ENCODE measurements at regions not wholly inside any gene's neighbourhood (a gene's known extent, or its start where the extent isn't known, plus 50 kb on each side); places are given as distances from the start of the nearest gene placed in this dataset.

DNA sequence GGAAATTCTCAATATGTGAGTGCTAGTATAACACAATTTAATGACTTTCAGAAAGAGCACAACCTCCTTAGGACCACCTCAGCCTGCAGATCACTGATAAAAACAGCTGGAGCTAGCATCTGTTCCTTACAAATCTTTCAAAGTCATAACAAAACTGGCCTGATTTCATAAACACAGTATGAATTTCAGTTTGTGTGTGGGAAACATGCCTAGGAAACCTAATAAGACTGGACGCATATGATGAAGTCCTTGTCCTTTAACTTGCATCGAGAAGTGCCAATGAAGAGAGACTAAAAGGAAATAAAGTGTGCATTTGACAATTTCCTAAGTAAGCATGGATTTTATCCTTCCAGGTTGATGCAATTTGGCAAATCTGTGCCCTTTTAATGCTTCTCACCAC lies 74.1 kb upstream of the KLHL14 start:
- intact Hi-C loops (cut with DNase I; ENCODE audit: low total_unique reads): no loop called here
- Histone ChIP-seq H3K9me3 (no peaks in the 10 kb centered on the region), H3K4me1 (no peaks in the 10 kb centered on the region), H3K4me3 (no peak overlapping the region), H3K27ac (no peak overlapping the region), H3K27me3 (no peaks in the 10 kb centered on the region), H3K36me3 (no peaks in the 10 kb centered on the region)
- ATAC-seq: no peak
- TF ChIP-seq POLR2A (IDR thresholded peaks at IDR 0.05): no peak
- TF ChIP-seq, protein P1, sequence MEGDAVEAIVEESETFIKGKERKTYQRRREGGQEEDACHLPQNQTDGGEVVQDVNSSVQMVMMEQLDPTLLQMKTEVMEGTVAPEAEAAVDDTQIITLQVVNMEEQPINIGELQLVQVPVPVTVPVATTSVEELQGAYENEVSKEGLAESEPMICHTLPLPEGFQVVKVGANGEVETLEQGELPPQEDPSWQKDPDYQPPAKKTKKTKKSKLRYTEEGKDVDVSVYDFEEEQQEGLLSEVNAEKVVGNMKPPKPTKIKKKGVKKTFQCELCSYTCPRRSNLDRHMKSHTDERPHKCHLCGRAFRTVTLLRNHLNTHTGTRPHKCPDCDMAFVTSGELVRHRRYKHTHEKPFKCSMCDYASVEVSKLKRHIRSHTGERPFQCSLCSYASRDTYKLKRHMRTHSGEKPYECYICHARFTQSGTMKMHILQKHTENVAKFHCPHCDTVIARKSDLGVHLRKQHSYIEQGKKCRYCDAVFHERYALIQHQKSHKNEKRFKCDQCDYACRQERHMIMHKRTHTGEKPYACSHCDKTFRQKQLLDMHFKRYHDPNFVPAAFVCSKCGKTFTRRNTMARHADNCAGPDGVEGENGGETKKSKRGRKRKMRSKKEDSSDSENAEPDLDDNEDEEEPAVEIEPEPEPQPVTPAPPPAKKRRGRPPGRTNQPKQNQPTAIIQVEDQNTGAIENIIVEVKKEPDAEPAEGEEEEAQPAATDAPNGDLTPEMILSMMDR (IDR thresholded peaks at IDR 0.05 in 4 of 5, conservative IDR thresholded peaks at IDR 0.05 in 1 of 5): no peak
- in situ Hi-C loops (cut with MboI; ENCODE audit: low sequenced_read_pairs in 4 of 4): loop anchor here in 1 of 4 donors (25.0 kb wide), 1 partner anchor 90 kb away; no protein-coding TSS in a partner anchor
- no peak for DNase-seq

DNA sequence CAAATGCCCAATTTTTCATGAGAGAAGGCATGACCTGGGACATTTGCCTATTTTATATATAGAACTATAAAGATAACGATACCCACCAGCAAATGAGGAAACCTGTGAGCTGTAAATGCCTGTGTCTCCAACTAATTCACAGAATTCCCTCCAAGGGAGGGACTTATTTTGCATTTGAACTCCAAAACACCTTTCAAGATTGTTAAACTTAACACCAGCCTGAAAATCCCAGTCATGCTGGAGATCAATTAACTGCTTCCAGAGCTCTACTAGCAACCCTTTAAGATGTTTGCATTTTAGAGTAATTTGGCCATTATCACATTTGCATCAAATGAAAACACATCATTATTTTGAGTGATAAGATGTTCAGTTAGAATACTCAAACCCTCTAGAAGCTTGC lies 68.1 kb upstream of the KLHL14 start:
- Histone ChIP-seq H3K4me1 (no peaks in the 10 kb centered on the region), H3K27ac (no peak overlapping the region), H3K36me3 (no peaks in the 10 kb centered on the region), H3K9me3 (no peaks in the 10 kb centered on the region), H3K4me3 (no peak overlapping the region), H3K27me3 (no peaks in the 10 kb centered on the region)
- DNase-seq: no peak
- TF ChIP-seq, protein P1 (IDR thresholded peaks at IDR 0.05 in 4 of 5, conservative IDR thresholded peaks at IDR 0.05 in 1 of 5): no peak
- TF ChIP-seq POLR2A (IDR thresholded peaks at IDR 0.05): no peak
- intact Hi-C loops (cut with DNase I; ENCODE audit: low total_unique reads): no loop called here
- ATAC-seq: no peak
- in situ Hi-C loops (cut with MboI; ENCODE audit: low sequenced_read_pairs in 4 of 4): loop anchor here in 1 of 4 donors (25.0 kb wide), 1 partner anchor 96 kb away; no protein-coding TSS in a partner anchor

DNA sequence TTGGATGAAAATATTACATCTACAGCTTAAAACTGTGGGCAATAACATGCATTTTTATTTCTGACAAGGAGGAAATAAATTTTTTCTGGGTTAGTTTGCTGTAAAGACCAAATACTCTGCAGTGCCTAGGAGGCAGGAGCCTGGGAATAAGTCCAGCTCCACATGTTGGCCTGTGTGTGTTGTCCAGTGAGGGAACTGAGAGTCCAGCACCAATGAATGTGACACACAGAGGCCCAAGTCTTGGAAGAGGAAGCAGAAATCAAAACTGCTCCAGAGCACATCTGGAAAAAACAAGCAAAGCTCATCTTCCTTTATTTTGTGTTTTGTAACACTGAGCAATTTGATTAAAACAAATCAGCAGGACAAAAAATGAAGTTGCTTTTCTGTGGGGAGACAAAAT lies 63.1 kb upstream of the KLHL14 start:
- TF ChIP-seq POLR2A (IDR thresholded peaks at IDR 0.05): no peak
- TF ChIP-seq, protein P1 (IDR thresholded peaks at IDR 0.05 in 4 of 5, conservative IDR thresholded peaks at IDR 0.05 in 1 of 5): no peak
- Histone ChIP-seq H3K9me3 (no peaks in the 10 kb centered on the region), H3K4me3 (no peak overlapping the region), H3K4me1 (no peaks in the 10 kb centered on the region), H3K27me3 (no peaks in the 10 kb centered on the region), H3K36me3 (no peaks in the 10 kb centered on the region), H3K27ac (no peak overlapping the region)
- in situ Hi-C loops (cut with MboI; ENCODE audit: low sequenced_read_pairs in 4 of 4): loop anchor here in 1 of 4 donors (25.0 kb wide), 1 partner anchor 101 kb away; no protein-coding TSS in a partner anchor
- DNase-seq (no peak), ATAC-seq (no peak)
- intact Hi-C loops (cut with DNase I; ENCODE audit: low total_unique reads): no loop called here

DNA sequence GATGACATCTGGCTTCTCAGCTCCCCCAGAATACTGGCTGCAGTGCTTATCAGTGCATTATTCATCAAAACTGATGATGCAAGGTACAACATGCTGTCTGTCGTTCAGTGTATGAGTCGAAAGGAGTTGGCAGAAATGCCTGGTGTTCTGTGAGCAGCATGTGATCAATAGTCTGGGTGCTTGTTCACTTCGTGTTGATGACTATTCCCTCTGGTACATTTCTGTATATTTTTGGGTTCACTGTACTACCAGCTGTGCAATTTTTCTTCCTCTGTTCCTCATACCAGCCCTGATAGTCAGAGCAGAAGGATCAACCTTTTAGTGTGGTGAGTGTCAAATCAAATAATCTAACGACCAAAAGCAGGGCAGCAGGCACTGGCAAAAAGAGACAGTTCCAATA lies 59.0 kb upstream of the KLHL14 start:
- DNase-seq: no peak
- H3K27ac ChIP-seq: no peak overlapping the region
- no peak overlapping the region for H3K4me3 ChIP-seq
- in situ Hi-C loops (cut with MboI; ENCODE audit: low sequenced_read_pairs in 4 of 4): loop anchor here in 1 of 4 donors (25.0 kb wide), 1 partner anchor 106 kb away; no protein-coding TSS in a partner anchor
- no peaks in the 10 kb centered on the region for H3K4me1 ChIP-seq
- H3K9me3 ChIP-seq: no peaks in the 10 kb centered on the region
- no peak for ATAC-seq
- H3K27me3 ChIP-seq: no peaks in the 10 kb centered on the region
- intact Hi-C loops (cut with DNase I; ENCODE audit: low total_unique reads): no loop called here
- H3K36me3 ChIP-seq: no peaks in the 10 kb centered on the region
- TF ChIP-seq POLR2A (IDR thresholded peaks at IDR 0.05): no peak
- TF ChIP-seq, protein P1 (IDR thresholded peaks at IDR 0.05 in 4 of 5, conservative IDR thresholded peaks at IDR 0.05 in 1 of 5): no peak

DNA sequence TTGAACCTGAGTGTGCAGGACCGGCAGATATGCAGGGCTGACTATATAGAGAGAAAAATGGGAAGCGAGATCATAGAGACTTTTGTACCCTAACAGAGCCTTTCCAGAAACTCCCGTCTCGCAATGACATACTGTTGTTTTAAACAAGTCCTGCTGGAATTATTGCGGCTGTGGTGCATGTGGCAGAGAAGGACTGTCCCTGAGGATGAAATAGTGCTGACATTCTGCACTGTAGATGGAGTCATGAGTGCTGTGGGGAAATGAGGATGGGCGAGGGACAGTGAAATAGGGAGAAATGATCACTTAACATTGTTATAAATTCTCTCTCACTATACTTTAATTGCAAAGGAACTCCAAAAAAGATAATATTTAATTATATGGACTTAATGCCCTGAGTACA lies 50.4 kb upstream of the KLHL14 start:
- TF ChIP-seq, protein P1 (IDR thresholded peaks at IDR 0.05 in 4 of 5, conservative IDR thresholded peaks at IDR 0.05 in 1 of 5): no peak
- no peak for TF ChIP-seq POLR2A (IDR thresholded peaks at IDR 0.05)
- ATAC-seq (no peak), DNase-seq (no peak)
- Histone ChIP-seq H3K9me3 (no peaks in the 10 kb centered on the region), H3K4me3 (no peak overlapping the region), H3K27ac (no peak overlapping the region), H3K27me3 (no peaks in the 10 kb centered on the region), H3K36me3 (no peaks in the 10 kb centered on the region), H3K4me1 (no peaks in the 10 kb centered on the region)
- intact Hi-C loops (cut with DNase I; ENCODE audit: low total_unique reads) (no loop called here), in situ Hi-C loops (cut with MboI; ENCODE audit: low sequenced_read_pairs in 4 of 4) (no loop called here)
